ENCODE measurements at regions not wholly inside any gene's neighbourhood (a gene's known extent, or its start where the extent isn't known, plus 50 kb on each side); places are given as distances from the start of the nearest gene placed in this dataset.

- DNase-seq (ENCODE audit: low read depth), result no peak
- no peak for TF ChIP-seq CTCF (conservative IDR thresholded peaks at IDR 0.05; ENCODE audit: low read depth, low read length)
- H3K4me3 ChIP-seq (ENCODE audit: low read depth, low read length), result no peak overlapping the region
Measured at GRCh38 chr3:59444294-59444671, 394.5 kb upstream of the CFAP20DC start.

GRCh38 chr3:59443618-59444293, 393.9 kb upstream of the CFAP20DC start:
- TF ChIP-seq CTCF (conservative IDR thresholded peaks at IDR 0.05; ENCODE audit: low read depth, low read length), result no peak
- no peak overlapping the region for H3K4me3 ChIP-seq (ENCODE audit: low read depth, low read length)
- DNase-seq (ENCODE audit: low read depth), result no peak

DNA sequence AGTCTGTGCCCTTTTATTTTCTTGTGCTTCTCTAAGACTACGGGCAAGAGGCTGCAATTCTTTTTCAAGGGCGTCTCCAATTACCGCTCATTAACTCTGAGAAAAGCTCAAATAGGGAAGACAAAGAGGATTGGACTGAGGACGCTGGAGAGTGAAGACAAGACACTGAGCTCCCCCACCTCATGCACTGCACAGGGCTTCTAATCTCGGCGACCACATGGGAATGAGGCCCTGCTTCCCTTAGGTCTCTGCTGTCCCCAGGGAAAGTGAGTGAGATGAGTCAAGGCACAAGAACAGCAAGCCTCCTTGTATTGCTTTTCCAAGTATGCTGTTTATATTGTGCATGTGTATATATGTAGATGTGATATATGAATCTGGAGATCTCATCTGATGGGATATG, 392.2 kb upstream of the CFAP20DC start:
- no peak for TF ChIP-seq CTCF (conservative IDR thresholded peaks at IDR 0.05; ENCODE audit: low read depth, low read length)
- no peak for DNase-seq (ENCODE audit: low read depth)
- no peak overlapping the region for H3K4me3 ChIP-seq (ENCODE audit: low read depth, low read length)

DNA sequence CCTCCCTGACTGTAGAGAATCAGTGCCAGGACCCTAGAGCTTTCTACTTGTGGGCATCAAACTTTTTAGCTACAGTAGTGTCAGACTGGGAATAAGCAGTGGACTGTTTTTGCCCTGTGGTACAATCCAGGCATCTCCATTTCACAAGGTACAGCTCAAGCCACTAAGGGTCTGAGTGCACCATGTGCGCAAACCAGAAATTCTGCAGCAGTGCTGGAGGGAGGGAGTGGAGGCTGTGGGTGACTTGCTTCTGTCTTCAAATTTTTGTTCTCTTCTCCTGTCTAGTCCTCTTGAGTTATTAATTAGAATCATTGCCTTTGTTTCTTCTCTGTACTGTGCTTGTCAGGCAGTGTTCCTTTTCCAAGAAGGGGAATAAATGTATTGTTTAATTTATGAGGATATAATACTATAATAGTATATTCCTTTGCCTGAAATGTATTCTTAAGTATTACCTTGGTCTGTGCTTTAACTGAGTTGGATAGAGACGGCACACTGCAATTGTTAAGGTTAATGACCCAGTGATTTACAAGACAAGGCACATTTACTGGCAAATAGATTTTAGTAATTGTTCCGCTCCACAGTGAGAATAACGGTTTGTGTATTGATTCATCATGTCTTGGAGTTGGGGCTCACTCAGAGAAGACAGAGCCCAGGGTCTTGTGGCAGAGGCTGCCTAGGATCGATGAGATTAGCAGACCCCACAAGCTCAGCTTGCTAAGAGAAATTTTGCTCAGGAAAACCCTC, 390.6 kb upstream of the CFAP20DC start:
- TF ChIP-seq CTCF (conservative IDR thresholded peaks at IDR 0.05; ENCODE audit: low read depth, low read length), result no peak
- no peak overlapping the region for H3K4me3 ChIP-seq (ENCODE audit: low read depth, low read length)
- DNase-seq (ENCODE audit: low read depth), result no peak

GRCh38 chr3:59438492-59438891, 388.7 kb upstream of the CFAP20DC start:
- DNase-seq (ENCODE audit: low read depth), result no peak
- no peak for TF ChIP-seq CTCF (conservative IDR thresholded peaks at IDR 0.05; ENCODE audit: low read depth, low read length)
- H3K4me3 ChIP-seq (ENCODE audit: low read depth, low read length), result no peak overlapping the region

GRCh38 chr3:59436164-59436958, 386.5 kb upstream of the CFAP20DC start:
- TF ChIP-seq CTCF (conservative IDR thresholded peaks at IDR 0.05; ENCODE audit: low read depth, low read length), result no peak
- no peak overlapping the region for H3K4me3 ChIP-seq (ENCODE audit: low read depth, low read length)
- no peak for DNase-seq (ENCODE audit: low read depth)

All from choroid plexus epithelial cell (primary cell).